SK-N-MC (cell line): ENCODE measurements at regions not wholly inside any gene's neighbourhood (a gene's known extent, or its start where the extent isn't known, plus 50 kb on each side); places are given as distances from the start of the nearest gene placed in this dataset.
"Not testable (repeated sequence)": the region's sequence is repeated elsewhere in the genome, so short reads cannot be mapped to it uniquely, and the experiment has no call there.

ENCODE experiments used
- DNase-seq: peaks from one replicate; pipeline ENCODE4 v3.0.0-alpha.2; 2011; ENCODE audit warnings: low read depth, low spot score
- H3K27ac ChIP-seq: fragments of 200-600 bp; sonication (generic); 2 replicates; pipeline ENCODE4 v1.5.1; 2016; ENCODE audit warnings: mixed run types
- H3K36me3 ChIP-seq: fragments of 200-600 bp; sonication (generic); 2 replicates; pipeline ENCODE4 v1.6.1; 2017; ENCODE audit warnings: antibody characterized with exemption, low read length, mixed read lengths; ENCODE audit not compliant: insufficient read depth
- H3K4me3 ChIP-seq: fragments of 200-600 bp; sonication (generic); 2 replicates; pipeline ENCODE4 v1.5.1; 2016
- H3K9ac ChIP-seq: fragments of 200-600 bp; sonication (generic); 2 replicates; pipeline ENCODE4 v1.8.0; 2017; ENCODE audit warnings: mixed run types, mixed read lengths; ENCODE audit not compliant: insufficient read length
- H3K9me3 ChIP-seq: fragments of 200-600 bp; sonication (generic); 2 replicates; pipeline ENCODE4 v1.6.1; 2017; ENCODE audit warnings: low read depth, mild to moderate bottlenecking, antibody characterized with exemption, low read length, moderate library complexity, mixed read lengths
- EZH2 ChIP-seq: fragments of 200-600 bp; sonication (generic); IDR thresholded peaks from one replicate; pipeline ENCODE4 v1.6.1; 2017; ENCODE audit warnings: antibody characterized with exemption
- FOXP2 ChIP-seq: optimal IDR thresholded peaks from 2 replicates; pipeline ENCODE3; 2011; ENCODE audit warnings: mild to moderate bottlenecking, moderate library complexity; ENCODE audit not compliant: insufficient read depth; ENCODE audit errors: extremely low read length, control extremely low read depth
- POLR2AphosphoS5 ChIP-seq: IDR thresholded peaks from 2 replicates; pipeline ENCODE4 v1.6.1; 2012; ENCODE audit warnings: mild to moderate bottlenecking, low read depth, low read length, borderline replicate concordance

GRCh38 chr5:8730194-8730593, 815.7 kb downstream of the SEMA5A start:
- TF ChIP-seq EZH2 (no peak), FOXP2 (no peak), POLR2AphosphoS5 (no peak)
- no peak for DNase-seq
- Histone ChIP-seq H3K27ac (no peak overlapping the region), H3K4me3 (no peak overlapping the region), H3K36me3 (no peaks in the 10 kb centered on the region), H3K9me3 (no peaks in the 10 kb centered on the region), H3K9ac (no peak overlapping the region)

DNA sequence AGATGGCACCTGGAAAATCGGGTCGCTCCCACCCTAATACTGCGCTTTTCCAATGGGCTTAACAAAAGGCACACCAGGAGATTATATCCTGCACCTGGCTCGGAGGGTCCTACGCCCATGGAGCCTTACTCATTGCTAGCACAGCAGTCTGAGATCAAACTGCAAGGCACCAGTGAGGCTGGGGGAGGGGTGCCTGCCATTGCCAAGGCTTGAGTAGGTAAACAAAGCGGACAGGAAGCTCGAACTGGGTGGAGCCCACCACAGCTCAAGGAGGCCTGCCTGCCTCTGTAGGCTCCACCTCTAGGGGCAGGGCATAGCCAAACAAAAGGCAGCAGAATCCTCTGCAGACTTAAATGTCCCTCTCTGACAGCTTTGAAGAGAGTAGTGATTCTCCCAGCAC, 814.8 kb downstream of the SEMA5A start:
- H3K9ac ChIP-seq, DNase-seq, H3K9me3 ChIP-seq, H3K4me3 ChIP-seq, H3K27ac ChIP-seq, H3K36me3 ChIP-seq: not testable (repeated sequence)

- no peaks in the 10 kb centered on the region for H3K9me3 ChIP-seq
- no peak overlapping the region for H3K4me3 ChIP-seq
- TF ChIP-seq FOXP2 (no peak), EZH2 (no peak)
- DNase-seq, result no peak
- H3K27ac ChIP-seq, result no peak overlapping the region
- H3K36me3 ChIP-seq, result no peaks in the 10 kb centered on the region
- no peak overlapping the region for H3K9ac ChIP-seq
Measured at GRCh38 chr5:8740595-8740994, 805.3 kb downstream of the SEMA5A start.

DNA sequence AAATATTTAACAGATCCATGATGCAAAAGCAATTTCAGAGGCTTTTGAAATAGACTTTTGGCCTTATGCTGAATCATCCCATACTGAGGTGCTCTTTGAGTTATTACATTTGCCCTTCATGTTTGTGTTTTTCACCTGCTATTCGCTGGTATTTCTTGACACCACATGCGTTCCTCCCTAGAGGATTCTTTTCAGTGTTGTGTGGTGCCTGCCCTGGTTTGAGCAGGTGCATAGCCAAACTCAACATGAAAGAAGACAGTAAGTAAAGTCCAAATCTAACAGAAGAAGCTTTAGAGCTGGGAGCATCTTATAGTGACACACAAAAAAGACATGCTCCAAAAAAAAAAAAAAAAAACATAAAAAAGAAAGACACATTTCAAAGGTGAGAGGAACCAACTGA, 796.3 kb downstream of the SEMA5A start:
- Histone ChIP-seq H3K36me3 (no peaks in the 10 kb centered on the region), H3K4me3 (no peak overlapping the region), H3K27ac (no peak overlapping the region), H3K9me3 (no peaks in the 10 kb centered on the region), H3K9ac (no peak overlapping the region)
- no peak for TF ChIP-seq EZH2
- TF ChIP-seq FOXP2, result no peak
- TF ChIP-seq POLR2AphosphoS5, result no peak
- DNase-seq, result no peak

DNA sequence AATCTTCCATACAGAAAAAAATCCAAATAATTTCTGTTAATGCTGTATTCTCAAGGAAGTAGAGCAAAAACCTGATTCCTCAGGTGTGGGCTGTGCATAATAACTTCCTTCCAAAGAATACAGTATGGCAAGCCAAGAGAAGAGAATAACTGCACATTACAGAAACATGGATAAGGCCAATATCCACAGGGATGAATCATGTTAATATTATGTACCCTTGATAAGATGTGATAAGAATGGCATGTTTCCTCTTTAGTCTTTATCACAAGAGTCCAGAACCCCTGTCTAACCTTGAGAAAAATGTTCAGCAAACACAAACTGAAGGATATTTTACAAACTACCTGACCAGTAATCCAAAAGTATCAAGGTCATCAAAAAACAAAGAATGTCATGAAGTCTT, 795.8 kb downstream of the SEMA5A start:
- H3K4me3 ChIP-seq, result no peak overlapping the region
- TF ChIP-seq POLR2AphosphoS5 (no peak), EZH2 (no peak), FOXP2 (no peak)
- no peaks in the 10 kb centered on the region for H3K9me3 ChIP-seq
- no peak overlapping the region for H3K9ac ChIP-seq
- no peaks in the 10 kb centered on the region for H3K36me3 ChIP-seq
- no peak overlapping the region for H3K27ac ChIP-seq
- no peak for DNase-seq

DNA sequence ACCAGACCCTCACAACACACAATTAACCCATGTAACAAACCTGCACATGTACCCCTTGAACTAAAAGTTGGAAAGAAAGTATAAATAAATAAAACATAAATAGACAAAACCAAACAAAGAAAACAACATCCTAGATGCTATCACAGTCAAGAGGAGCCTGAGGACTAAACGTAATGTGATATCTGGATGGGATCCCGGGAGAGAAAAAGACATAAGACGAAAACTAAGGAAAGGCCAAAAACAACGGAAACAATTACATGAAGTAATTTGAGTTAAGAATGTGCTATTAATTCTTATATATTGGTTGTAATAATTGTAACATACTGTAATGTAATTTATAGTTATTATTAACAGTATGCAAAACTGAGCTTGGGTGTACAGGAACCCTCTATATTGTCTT, 793.9 kb downstream of the SEMA5A start:
- TF ChIP-seq POLR2AphosphoS5 (no peak), EZH2 (no peak)
- DNase-seq, result no peak
- Histone ChIP-seq H3K9ac (no peak overlapping the region), H3K4me3 (no peak overlapping the region), H3K9me3 (no peaks in the 10 kb centered on the region), H3K27ac (no peak overlapping the region), H3K36me3 (no peaks in the 10 kb centered on the region)

DNA sequence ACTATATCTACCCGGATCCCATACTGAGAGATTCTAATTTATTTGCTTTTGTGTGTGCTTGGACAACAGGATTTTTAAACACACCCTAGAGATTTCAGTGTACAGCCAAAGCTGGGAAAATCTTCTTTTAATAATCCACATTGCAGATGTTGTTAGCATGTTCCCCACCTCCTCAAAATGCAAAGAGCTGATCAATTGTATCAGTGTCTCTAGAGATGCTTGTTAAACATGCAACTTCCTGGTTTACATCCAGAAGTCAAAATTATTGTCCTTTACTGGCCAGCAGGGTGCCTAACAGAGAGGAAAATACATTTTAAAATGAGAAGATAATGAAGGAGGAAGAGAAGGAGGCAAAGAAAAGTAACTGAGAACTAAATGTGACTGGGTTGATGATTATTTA, 793.3 kb downstream of the SEMA5A start:
- Histone ChIP-seq H3K27ac (no peak overlapping the region), H3K9me3 (no peaks in the 10 kb centered on the region), H3K36me3 (no peaks in the 10 kb centered on the region), H3K9ac (no peak overlapping the region), H3K4me3 (no peak overlapping the region)
- no peak for DNase-seq
- no peak for TF ChIP-seq EZH2
- TF ChIP-seq FOXP2, result no peak
- TF ChIP-seq POLR2AphosphoS5, result no peak

DNA sequence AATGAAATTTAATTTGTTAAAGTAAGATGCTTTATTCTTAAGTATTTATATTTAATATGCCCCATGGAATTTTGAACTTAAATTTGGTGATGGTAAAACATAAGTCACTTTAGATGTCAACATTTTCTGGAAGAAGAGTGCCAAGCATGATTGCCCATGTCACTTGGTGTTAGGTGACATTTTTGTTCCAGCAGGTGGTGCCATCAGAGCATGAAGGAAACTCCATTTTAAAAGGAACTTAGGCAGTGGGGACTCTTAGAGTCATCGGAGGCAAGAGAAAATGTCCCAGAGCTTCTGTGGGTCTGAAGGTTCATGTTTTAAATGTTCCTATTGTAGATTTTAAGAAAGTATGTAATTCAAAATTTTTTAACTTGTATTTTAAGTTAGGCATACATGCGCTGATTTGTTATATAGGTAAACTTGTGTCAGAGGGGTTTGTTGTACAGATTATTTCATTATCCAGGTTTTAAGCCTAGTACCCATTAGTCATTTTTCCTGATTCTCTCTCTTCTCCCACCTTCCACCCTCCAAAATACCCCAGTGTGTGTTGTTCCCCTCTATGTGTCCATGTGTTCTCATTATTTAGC, 789.3 kb downstream of the SEMA5A start:
- Histone ChIP-seq H3K9ac (no peak overlapping the region), H3K4me3 (no peak overlapping the region), H3K36me3 (no peaks in the 10 kb centered on the region), H3K9me3 (no peaks in the 10 kb centered on the region), H3K27ac (no peak overlapping the region)
- no peak for DNase-seq
- TF ChIP-seq POLR2AphosphoS5 (no peak), EZH2 (no peak), FOXP2 (no peak)

- Histone ChIP-seq H3K4me3 (no peak overlapping the region), H3K27ac (no peak overlapping the region), H3K9ac (no peak overlapping the region), H3K9me3 (no peaks in the 10 kb centered on the region), H3K36me3 (no peaks in the 10 kb centered on the region)
- TF ChIP-seq POLR2AphosphoS5 (no peak), FOXP2 (no peak), EZH2 (no peak)
- DNase-seq, result no peak
Measured at GRCh38 chr5:8765886-8766285, 780.0 kb downstream of the SEMA5A start.
